Ovary (tissue), 3 donors: ENCODE measurements at regions not wholly inside any gene's neighbourhood (a gene's known extent, or its start where the extent isn't known, plus 50 kb on each side); places are given as distances from the start of the nearest gene placed in this dataset.

ENCODE experiments used
- CTCF ChIP-seq, 3 donors: fragments of 450-650 bp in 2 of 3; fragments of 200-600 bp in 1 of 3; IDR thresholded peaks; one replicate each; pipeline versions ENCODE4 v1.5.1 to v1.8.0; 2016 to 2022; ENCODE audit warnings: antibody characterized with exemption in 3 of 3, mild to moderate bottlenecking in 1 of 3
- EP300 ChIP-seq: sonication (generic); formaldehyde crosslinking; IDR thresholded peaks from one replicate; pipeline ENCODE4 v1.6.1; 2017; ENCODE audit warnings: antibody characterized with exemption
- donor health status: DM: no; HTN: no; CAD: no.

GRCh38 chr3:137385922-137386321 is 378.2 kb upstream of the SOX14 start:
- TF ChIP-seq EP300 = no peak
- no peak for TF ChIP-seq CTCF (IDR thresholded peaks at IDR 0.05)
